H9 (cell line): ENCODE measurements at regions not wholly inside any gene's neighbourhood (a gene's known extent, or its start where the extent isn't known, plus 50 kb on each side); places are given as distances from the start of the nearest gene placed in this dataset.

Experiments used
- DNase-seq: peaks from one replicate; pipeline ENCODE4 v3.0.0-alpha.2; 2017
- H2AFZ ChIP-seq: one replicate; pipeline ENCODE4 v1.6.1; 2013; ENCODE audit warnings: mild to moderate bottlenecking, low read length, control low read depth, moderate library complexity
- H2AK5ac ChIP-seq: 2 replicates; pipeline ENCODE4 v1.6.1; 2013; ENCODE audit warnings: low read length, control low read depth, mixed read lengths; ENCODE audit not compliant: insufficient read length
- H2BK120ac ChIP-seq: one replicate; pipeline ENCODE4 v1.6.1; 2013; ENCODE audit warnings: low read depth, mild to moderate bottlenecking, low read length, control low read depth, inconsistent platforms; ENCODE audit not compliant: poor library complexity, severe bottlenecking
- H2BK12ac ChIP-seq: 2 replicates; pipeline ENCODE4 v1.6.1; 2013; ENCODE audit warnings: low read length, control low read depth, mixed read lengths, low read depth; ENCODE audit not compliant: insufficient read length
- H2BK15ac ChIP-seq: 2 replicates; pipeline ENCODE4 v1.6.1; 2013; ENCODE audit warnings: low read depth, low read length, control low read depth
- H2BK20ac ChIP-seq: one replicate; pipeline ENCODE4 v1.6.1; 2013; ENCODE audit warnings: low read depth, mild to moderate bottlenecking, low read length, control low read depth, inconsistent platforms; ENCODE audit not compliant: poor library complexity, severe bottlenecking
- H2BK5ac ChIP-seq: 2 replicates; pipeline ENCODE4 v1.6.1; 2013; ENCODE audit warnings: low read length, control low read depth, mixed read lengths; ENCODE audit not compliant: insufficient read length
- H3K14ac ChIP-seq: 2 replicates; pipeline ENCODE4 v1.6.1; 2013; ENCODE audit warnings: low read length, control low read depth; ENCODE audit not compliant: insufficient read depth
- H3K18ac ChIP-seq: 2 replicates; pipeline ENCODE4 v1.6.1; 2013; ENCODE audit warnings: low read depth, mild to moderate bottlenecking, mixed read lengths, low read length, control low read depth; ENCODE audit not compliant: insufficient read length
- H3K23ac ChIP-seq: 2 replicates; pipeline ENCODE4 v1.6.1; 2013; ENCODE audit warnings: low read length, control low read depth, mixed read lengths, low read depth; ENCODE audit not compliant: insufficient read length
- H3K23me2 ChIP-seq: 2 replicates; pipeline ENCODE4 v1.6.1; 2013; ENCODE audit warnings: low read depth, mild to moderate bottlenecking, mixed read lengths, low read length, control low read depth; ENCODE audit not compliant: insufficient read length, poor library complexity, severe bottlenecking
- H3K27ac ChIP-seq: 2 replicates; pipeline ENCODE4 v1.5.1; 2013; ENCODE audit warnings: low read length, control low read depth, mixed read lengths, low read depth; ENCODE audit not compliant: insufficient read length
- H3K27me3 ChIP-seq: 2 replicates; pipeline ENCODE4 v1.6.1; 2013; ENCODE audit warnings: low read length, control low read depth, inconsistent platforms; ENCODE audit not compliant: insufficient read depth
- H3K4ac ChIP-seq: 2 replicates; pipeline ENCODE4 v1.6.1; 2013; ENCODE audit warnings: low read depth, mild to moderate bottlenecking, control low read depth, inconsistent platforms, low read length, moderate library complexity
- H3K4me1 ChIP-seq: 2 replicates; pipeline ENCODE4 v1.6.1; 2013; ENCODE audit warnings: low read length, control low read depth, inconsistent platforms; ENCODE audit not compliant: insufficient read depth
- H3K4me2 ChIP-seq: 2 replicates; pipeline ENCODE4 v1.6.1; 2013; ENCODE audit warnings: low read length, control low read depth, mixed read lengths; ENCODE audit not compliant: insufficient read length, insufficient read depth
- H3K56ac ChIP-seq: 2 replicates; pipeline ENCODE4 v1.6.1; 2013; ENCODE audit warnings: low read depth, mild to moderate bottlenecking, mixed read lengths, low read length, control low read depth; ENCODE audit not compliant: insufficient read length
- H3K79me1 ChIP-seq: 2 replicates; pipeline ENCODE4 v1.6.1; 2013; ENCODE audit warnings: low read depth, mild to moderate bottlenecking, moderate library complexity, low read length, control low read depth, inconsistent platforms; ENCODE audit not compliant: insufficient read depth, poor library complexity, severe bottlenecking
- H3K79me2 ChIP-seq: 2 replicates; pipeline ENCODE4 v1.6.1; 2013; ENCODE audit warnings: low read length, control low read depth, inconsistent platforms; ENCODE audit not compliant: insufficient read depth
- H3K9ac ChIP-seq: 2 replicates; pipeline ENCODE4 v1.6.1; 2013; ENCODE audit warnings: low read length, control low read depth, mixed read lengths; ENCODE audit not compliant: insufficient read length; ENCODE audit errors: extremely low read depth
- H3K9me3 ChIP-seq: one replicate; pipeline ENCODE4 v1.6.1; 2013; ENCODE audit warnings: low read depth, low read length, inconsistent platforms; ENCODE audit not compliant: control insufficient read depth
- H3T11ph ChIP-seq: one replicate; pipeline ENCODE4 v1.6.1; 2013; ENCODE audit warnings: mild to moderate bottlenecking, low read length, control low read depth, inconsistent platforms
- H4K20me1 ChIP-seq: one replicate; pipeline ENCODE4 v1.6.1; 2013; ENCODE audit not compliant: control insufficient read depth, insufficient read length, insufficient read depth
- H4K5ac ChIP-seq: 2 replicates; pipeline ENCODE4 v1.6.1; 2013; ENCODE audit warnings: low read depth, mild to moderate bottlenecking, mixed read lengths, low read length, control low read depth; ENCODE audit not compliant: insufficient read length
- H4K8ac ChIP-seq: replicated peaks from 2 replicates; pipeline ENCODE4 v1.6.1; 2013; ENCODE audit warnings: low read length, control low read depth, mixed read lengths, low read depth; ENCODE audit not compliant: insufficient read length
- H4K91ac ChIP-seq: 2 replicates; pipeline ENCODE4 v1.6.1; 2013; ENCODE audit warnings: low read depth, mild to moderate bottlenecking, moderate library complexity, mixed read lengths, low read length, control low read depth; ENCODE audit not compliant: insufficient read length
- H3K27ac Mint-ChIP-seq, 3 experiments: 2 replicates in 2 of 3; 3 replicates in 1 of 3; pipeline ENCODE4 v1.8.0; 2020 to 2021; ENCODE audit warnings: mixed read lengths in 3 of 3, mild to moderate bottlenecking in 1 of 3, moderate library complexity in 1 of 3
- H3K27me3 Mint-ChIP-seq: 2 replicates; pipeline ENCODE4 v1.8.0; 2021; ENCODE audit warnings: low read depth, mild to moderate bottlenecking, moderate library complexity, mixed read lengths
- H3K36me3 Mint-ChIP-seq, 3 experiments: 2 replicates in 2 of 3; 3 replicates in 1 of 3; pipeline ENCODE4 v1.8.0; 2020 to 2021; ENCODE audit warnings: low read depth in 3 of 3, mixed read lengths in 3 of 3; ENCODE audit not compliant: insufficient read depth in 1 of 3
- H3K4me1 Mint-ChIP-seq, 2 experiments: 2 replicates each; pipeline ENCODE4 v1.8.0; 2020; ENCODE audit warnings: mixed read lengths in 2 of 2
- H3K4me3 Mint-ChIP-seq, 2 experiments: 2 replicates in 1 of 2; 3 replicates in 1 of 2; pipeline ENCODE4 v1.8.0; 2020 to 2021; ENCODE audit warnings: mild to moderate bottlenecking in 2 of 2, mixed read lengths in 2 of 2, moderate library complexity in 1 of 2
- H3K9me3 Mint-ChIP-seq, 2 experiments: 2 replicates in 1 of 2; 3 replicates in 1 of 2; pipeline ENCODE4 v1.8.0; 2020; ENCODE audit warnings: mild to moderate bottlenecking in 2 of 2, mixed read lengths in 2 of 2, moderate library complexity in 1 of 2
- CTCF ChIP-seq: fragments of 200-600 bp; sonication (generic); conservative IDR thresholded peaks from 3 replicates; pipeline ENCODE4 v1.8.0; 2021; ENCODE audit warnings: antibody characterized with exemption, mild to moderate bottlenecking
- WGBS: extraction: QIAGEN DNeasy Blood & Tissue Kit; methylation state at CpG from one replicate; pipeline ENCODE4 v1.1.7; 2013; ENCODE audit warnings: missing lambda C conversion rate, low lambda C conversion rate, mixed read lengths; ENCODE audit not compliant: insufficient read length; ENCODE audit errors: extremely low coverage; 5-methylcytosine and 5-hydroxymethylcytosine counted together

- Mint-ChIP-seq H3K4me1 (no peaks in the 10 kb centered on the region), H3K36me3 (no peaks in the 10 kb centered on the region), H3K27ac (no peak overlapping the region), H3K4me3 (no peak overlapping the region), H3K9me3 (no peaks in the 10 kb centered on the region), H3K27me3 (peaks cover 7% of the 10 kb centered on the region)
- Histone ChIP-seq H3K4ac (no peak overlapping the region), H3K23me2 (no peaks in the 10 kb centered on the region), H4K91ac (no peak overlapping the region), H3K4me1 (no peaks in the 10 kb centered on the region), H3K18ac (no peak overlapping the region), H2BK15ac (no peak overlapping the region), H3K9ac (no peak overlapping the region), H3K27me3 (no peaks in the 10 kb centered on the region), H4K20me1 (no peaks in the 10 kb centered on the region), H3T11ph (no peak overlapping the region), H3K9me3 (no peaks in the 10 kb centered on the region), H2BK12ac (no peak overlapping the region), H2BK20ac (no peak overlapping the region), H4K5ac (no peak overlapping the region), H2AK5ac (no peak overlapping the region), H3K56ac (no peak overlapping the region), H2BK5ac (no peak overlapping the region), H3K14ac (no peak overlapping the region), H3K23ac (no peak overlapping the region), H3K4me2 (no peak overlapping the region), H3K27ac (no peak overlapping the region), H3K79me1 (no peaks in the 10 kb centered on the region), H2BK120ac (no peak overlapping the region), H4K8ac (no peak overlapping the region), H3K79me2 (no peaks in the 10 kb centered on the region), H2AFZ (no peak overlapping the region)
- DNase-seq = no peak
- TF ChIP-seq CTCF = no peak
- WGBS = no CpG with 5 or more reads among the region's 7 CpGs
These were observed 275.9 kb upstream of the GHITM start for GRCh38 chr10:83863283-83863966.
